ENCODE measurements at regions not wholly inside any gene's neighbourhood (a gene's known extent, or its start where the extent isn't known, plus 50 kb on each side); places are given as distances from the start of the nearest gene placed in this dataset.

DNA sequence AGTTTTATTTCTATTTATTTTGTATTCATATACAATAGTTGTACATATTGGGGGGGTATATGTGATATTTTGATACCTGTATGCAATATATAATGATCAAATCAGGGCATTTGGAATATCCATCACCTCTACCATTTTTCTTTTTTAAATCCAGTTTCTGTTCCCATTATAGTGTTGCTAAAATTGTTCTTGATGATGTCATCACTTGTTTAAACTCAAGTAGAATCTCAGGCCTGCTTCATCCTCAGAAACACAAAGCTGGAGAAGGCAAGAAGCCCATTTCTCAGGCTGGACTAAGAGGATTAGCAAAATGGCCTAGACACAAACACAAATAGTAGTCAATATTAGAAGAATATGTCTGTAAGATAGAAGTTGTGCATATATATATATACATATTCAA lies 747.1 kb upstream of the ACVR2A start:
- DNase-seq: no peak

DNA sequence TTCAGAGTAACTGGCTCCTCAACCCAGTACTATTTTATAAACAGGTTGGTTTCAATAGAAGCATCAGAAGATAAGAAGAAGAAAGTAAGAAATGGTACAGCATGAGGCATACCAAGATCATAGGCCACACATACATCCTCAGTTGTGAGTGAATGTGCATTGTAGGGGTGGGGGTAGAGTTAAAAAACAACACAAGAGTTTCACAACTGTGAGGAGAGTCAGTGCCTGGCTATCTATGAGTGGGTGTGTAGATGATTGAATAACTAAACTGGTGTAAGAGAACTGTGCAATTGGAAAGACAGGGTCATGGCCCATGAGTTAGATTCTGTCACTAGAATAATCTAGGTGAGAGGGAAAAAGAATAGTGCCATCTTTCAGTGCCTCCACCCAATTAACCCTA lies 748.2 kb upstream of the ACVR2A start:
- DNase-seq: no peak

DNA sequence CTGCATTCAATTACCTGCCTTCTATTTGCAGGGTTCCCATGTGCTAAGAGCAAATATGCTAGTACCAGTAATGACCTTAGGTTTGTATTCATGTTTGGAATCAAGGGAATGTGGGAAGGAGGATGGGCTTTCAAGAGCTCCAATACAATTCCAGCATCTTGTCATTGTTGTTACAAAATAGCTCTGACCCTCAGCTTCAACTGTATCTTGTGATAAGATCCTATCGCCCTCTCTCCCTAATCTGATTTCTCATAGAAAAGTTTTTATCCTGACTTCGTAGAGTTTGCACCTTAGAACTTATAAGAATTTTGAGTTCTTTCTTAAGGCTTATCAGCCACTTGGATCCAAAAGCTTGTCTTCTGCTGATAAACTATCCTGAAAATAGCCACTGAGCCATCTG lies 749.5 kb upstream of the ACVR2A start:
- DNase-seq: no peak

DNA sequence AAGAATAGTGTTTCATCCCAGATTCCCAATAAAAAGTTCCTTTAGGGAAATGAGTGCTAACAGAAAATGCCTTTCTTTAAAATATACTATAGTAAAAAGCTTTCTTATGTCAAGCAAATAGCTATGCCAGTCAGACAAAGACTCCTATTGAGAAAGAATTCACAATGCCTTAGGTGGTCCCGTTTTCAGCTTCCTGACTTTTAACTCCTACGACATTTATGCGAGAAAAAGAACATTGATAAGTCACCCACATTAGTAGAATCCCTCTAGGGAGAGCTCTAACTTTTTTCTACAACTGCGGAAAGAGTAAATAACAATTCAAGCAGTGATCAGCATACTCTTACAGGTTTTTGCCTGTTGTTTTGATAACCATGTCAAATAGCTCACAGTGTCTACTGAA lies 750.8 kb upstream of the ACVR2A start:
- DNase-seq: no peak

DNA sequence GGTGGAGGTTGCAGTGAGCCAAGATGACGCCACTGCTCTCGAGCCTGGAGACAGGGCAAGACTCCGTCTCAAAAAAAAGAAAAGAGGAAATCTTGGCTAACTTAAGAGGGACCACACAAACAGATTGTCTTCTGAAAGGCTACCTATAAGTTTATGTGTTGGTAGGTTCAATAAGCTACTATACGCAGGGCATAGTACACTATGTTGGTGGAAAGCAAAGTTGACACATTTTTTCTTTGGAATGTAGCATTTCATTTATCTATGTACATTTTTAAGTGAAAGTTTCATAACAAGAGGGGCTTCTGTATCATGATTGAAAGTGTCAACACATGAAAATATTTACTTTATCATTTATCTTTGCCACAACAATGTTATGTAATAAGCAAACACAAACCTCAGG lies 752.6 kb upstream of the ACVR2A start:
- no peak for DNase-seq

DNA sequence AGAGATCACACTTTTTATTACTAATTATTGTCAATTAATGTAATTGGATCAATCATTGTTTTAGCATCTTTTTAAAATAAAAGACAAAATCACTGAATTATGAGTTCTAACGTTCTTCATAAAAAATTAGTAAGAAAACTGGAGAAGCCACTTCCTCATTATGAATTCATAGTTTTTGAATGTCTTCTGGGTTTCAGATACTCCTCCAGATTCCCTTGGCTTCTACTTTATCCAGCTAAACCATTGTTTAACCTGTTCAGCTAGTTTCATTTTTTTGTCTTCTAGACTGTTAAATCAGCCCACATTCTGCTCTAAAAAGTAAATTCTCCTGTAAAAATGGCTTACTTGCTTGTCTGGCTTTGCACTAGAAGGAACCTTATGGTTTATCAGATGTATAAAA lies 753.4 kb upstream of the ACVR2A start:
- DNase-seq: no peak

DNA sequence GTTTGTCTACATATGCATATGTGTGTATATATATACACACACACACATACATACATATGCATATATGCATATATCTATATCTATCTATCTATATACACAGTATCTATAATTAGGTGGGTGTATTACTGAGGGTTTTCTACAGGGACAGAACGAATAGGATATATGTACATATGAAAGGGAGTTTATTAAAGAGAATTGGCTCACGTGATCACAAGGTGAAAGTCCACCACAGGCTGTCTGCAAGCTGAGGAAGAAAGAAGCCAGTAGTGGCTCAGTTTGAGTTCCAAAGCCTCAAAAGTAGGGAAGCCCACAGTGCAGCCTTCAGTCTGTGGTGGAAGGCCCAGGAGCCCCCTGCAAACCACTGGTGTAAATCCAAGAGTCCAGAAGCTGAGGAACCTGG lies 756.0 kb upstream of the ACVR2A start:
- no peak for DNase-seq

DNA sequence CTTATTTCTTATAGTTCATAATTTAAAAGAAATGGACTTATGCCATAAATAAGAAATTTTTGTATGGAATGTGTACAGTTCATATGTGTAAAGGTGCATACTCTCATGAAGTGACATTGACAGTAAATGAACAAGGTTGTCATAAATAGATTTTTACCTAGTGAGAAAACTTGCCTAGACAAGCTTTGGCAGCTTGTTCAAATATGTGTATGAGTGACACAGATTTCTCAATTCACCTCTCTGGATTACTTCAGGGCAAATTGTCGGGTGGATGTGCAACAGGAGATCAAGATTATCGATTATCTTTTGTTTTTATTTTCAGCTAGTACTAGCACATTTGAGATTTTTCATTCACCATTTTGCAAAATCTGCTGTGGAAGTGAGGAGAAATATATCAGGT lies 758.1 kb upstream of the ACVR2A start:
- DNase-seq: no peak

DNA sequence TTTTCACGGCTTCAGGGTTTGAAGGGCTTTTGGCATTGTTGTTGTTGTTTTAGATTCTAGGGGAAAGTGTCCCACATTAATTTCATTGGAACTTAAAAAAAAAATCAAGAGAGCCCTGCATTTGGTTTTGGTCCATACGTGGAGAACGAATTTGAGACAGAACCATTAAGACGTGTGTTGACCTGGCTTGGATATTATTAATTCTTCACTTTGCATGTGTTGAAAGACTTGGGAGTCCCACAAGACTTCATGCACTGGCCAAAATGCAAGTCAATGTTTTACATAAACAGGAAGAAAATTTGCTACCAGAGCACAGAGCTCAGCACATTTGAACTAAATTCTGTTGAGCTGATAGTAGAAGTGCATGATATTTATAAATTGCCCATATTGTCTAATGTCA lies 761.2 kb upstream of the ACVR2A start:
- no peak for DNase-seq

DNA sequence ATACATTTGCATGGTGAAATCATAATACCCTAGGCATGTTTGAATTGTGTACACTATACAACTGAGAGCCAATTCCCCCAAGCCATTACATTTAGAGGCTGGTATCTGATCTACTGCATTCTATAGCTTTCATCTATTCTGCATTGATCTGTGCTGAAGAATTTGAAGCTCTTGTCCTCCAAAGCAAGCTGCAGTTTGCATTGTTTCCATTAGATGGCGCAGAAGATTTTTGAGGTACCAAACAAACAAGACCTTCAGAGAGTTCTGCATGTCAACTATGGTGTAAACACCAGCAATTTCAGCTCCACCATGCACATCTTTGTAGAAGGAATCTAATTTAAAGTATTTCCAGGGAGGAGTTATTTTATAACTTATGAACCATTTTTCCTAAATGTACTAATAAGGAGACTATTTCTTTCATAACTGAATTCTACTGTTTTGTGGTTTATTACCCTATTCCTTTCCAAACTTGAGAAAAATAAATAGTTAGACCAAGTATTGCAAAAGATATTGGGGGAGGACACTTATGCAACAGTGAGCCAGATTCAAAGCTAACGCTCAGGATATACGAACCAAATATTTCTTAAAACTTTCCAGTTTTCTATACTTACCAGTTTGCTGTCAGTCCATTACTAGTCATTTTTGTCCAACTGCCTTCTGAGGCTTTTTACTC lies 761.8 kb upstream of the ACVR2A start:
- DNase-seq: no peak

DNA sequence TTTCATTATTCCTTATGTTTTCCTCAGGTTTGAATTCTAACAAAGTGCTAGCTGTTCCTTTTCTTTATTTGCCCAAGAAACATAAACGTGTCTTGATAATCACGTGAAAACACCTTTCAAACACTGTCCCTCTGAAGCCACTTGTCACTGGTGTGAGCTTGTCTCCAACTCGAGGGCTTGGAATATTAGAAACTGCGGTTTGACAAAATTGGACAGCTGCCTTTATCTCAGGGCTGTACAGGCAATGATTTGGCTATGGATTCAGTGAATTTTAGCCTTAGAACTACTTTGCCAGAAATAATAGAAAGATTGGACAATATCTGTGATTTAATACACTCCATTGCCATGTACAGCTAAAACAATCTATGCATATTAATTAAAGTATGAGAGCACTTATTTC lies 763.0 kb upstream of the ACVR2A start:
- DNase-seq: no peak

DNA sequence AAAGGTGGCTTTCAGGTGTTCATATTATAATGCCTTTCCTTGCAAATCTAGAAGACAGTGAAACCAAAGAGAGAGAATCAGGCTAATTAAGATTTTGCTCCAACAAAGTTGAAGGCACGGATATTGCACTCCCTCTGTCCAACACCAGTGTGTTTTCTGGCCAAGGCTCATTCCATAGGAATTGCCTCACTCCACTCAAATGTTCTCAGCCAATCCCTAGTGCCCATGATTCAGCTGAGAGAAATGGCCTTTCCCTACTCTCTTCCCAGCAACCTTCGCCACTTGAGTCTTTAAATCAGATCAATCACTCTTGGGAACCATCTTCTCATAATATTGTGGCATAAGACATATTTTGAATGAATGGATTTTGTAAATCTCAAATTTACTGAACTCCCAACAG lies 768.2 kb upstream of the ACVR2A start:
- no peak for DNase-seq

DNA sequence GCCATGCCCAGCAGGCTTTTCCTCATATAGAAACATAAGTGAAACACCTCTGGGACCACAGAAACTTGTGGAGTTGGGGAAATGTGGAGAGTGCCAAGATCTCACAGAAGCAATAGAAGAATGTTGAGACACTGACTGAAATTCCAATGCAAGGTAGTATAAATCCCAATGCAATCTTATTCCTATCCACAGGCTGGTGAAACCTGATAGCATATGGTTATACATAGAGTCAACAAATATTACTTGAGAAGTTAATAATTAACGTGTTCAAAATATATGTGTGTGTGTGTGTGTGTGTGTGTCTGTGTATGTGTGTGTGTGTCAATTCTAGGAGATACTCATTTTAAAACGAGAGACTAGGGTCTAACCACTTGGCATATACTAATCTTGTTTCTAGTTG lies 776.8 kb upstream of the ACVR2A start:
- no peak for DNase-seq

DNA sequence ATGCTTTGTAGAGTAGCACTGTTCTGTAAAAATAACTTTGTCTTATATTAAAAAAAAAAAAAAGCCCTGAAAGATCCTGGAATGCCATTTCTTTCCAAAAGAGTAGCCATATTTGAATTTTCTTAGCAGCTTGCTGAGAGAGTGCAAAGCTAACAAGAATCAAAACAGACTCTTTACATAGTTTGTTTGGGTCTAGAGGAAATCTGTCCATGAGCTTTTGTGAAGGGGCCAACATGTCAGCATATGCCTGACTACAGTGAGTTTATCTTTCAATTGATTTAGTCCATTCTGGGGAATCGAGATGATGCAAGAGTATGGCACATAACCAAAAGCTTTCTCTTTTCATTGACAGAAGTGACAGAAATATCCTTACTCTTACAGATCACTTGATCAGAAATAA lies 777.7 kb upstream of the ACVR2A start:
- DNase-seq: no peak

DNA sequence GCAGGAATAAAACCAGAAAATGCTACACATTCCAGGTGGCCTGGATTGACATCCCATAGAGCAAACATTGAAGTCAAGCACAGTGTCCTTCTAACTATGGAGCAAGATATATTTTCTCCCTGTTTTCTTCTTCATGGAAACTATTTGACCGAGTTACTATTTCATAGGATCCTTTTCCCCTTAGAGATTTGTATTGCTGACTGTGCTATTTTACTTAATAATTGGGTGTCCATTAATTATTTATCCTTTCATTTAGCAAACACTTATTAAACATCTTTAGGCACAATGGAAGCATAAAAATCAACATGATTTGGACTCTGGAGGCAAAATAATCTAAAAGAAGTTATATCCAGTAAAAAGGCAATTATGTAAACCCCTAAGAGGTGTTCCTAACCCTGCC lies 782.8 kb upstream of the ACVR2A start:
- no peak for DNase-seq

DNA sequence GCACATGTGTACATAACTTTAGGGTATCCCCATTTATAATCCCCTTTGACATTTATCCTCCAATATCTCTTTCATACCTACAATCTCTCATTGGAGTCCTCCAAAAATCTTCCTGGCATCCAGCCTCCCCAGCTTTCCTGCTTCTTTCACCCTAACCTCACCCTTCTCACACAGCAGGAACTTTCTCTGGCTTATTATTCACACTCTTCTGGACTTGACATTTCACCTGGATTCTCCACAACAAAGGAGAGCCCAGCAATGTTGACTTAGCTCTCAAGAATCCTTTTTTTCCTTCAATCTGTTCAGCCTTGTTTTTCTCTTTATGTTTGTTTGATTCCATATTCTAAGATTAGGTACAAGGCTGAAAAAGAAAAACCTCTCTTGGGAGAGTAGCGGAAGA lies 783.6 kb upstream of the ACVR2A start:
- no peak for DNase-seq

DNA sequence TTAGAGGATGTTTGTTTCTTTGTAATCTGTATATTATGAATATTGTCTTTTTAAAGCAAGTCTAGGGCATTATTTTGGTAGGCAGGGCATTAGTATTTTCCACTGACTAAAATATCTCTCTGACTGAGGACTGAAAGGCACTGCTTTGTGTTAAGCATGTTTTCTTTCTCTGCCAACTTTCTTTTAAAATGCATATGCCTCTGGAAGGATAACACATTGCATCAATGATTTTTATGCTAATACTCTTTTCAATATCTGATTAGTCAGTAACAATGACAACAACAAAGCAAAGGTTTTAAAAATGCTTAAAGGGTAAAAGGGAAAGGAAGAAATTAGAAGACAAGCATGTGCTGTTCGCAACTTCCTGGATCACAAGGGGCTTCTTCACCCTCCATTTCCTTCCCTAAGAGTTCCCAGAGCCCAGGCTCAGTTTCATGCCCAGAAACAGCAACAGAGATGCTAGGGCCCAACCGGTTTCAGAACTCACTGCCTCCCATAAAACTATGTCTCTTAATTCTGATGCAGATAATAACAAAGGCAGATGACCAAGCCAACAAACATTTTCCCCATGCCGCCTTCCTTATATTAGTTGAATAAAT lies 786.8 kb upstream of the ACVR2A start:
- DNase-seq: no peak

DNA sequence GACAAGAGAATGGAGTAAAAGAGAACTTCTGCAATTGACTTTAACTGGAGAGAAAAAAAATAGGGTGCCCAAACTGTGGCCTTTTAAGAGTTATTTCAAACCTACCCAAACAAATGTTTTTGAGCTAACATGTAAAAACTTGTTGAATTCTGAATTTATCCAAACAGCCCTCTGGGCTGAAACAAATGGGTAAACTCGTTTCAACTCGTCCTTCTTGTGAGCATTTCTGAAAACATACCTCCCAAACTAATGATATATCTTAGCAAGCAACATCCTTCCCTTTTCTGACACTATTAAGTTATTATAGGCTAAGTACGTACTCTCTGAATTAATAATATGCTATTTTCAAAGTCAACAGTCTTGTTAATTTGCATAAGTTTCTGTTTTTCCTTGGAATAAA lies 793.0 kb upstream of the ACVR2A start:
- no peak for DNase-seq

DNA sequence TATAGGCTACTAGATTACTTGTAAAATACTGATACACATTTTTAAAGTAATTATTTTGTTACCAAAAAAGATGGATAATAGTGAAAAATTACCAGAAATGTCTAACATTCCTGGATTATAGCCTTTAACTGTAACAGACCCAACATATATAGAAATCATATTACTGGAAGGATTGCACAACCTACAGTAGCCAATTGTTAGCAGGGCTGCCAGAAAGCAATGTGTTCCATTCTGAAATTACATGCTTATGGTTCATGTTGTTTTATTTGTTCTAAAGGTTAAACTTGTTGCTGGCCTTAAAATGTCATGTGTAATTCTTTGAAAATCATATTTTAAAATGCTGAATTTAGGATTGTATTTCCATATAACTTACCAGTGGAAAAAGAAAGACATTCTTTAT lies 793.6 kb upstream of the ACVR2A start:
- no peak for DNase-seq

DNA sequence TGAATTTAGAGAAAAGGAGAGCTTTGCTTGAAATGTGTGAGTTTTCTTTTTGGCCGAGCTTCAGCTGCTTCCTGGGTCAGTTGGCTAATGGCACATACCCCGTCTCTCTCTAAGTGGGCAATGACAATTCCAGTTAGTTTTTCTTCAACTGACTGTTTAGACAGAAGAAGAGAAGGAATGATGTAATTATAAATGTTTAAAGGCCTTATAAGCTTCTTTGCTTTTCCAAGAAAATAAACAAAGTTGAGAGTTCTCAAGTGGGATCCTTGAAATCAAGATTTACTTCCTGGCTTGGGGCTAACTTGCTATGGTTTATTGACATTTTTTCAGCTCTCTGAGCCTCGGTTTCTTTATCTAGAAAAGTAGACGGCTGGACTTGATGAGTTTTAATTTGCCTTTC lies 794.9 kb upstream of the ACVR2A start:
- no peak for DNase-seq

DNA sequence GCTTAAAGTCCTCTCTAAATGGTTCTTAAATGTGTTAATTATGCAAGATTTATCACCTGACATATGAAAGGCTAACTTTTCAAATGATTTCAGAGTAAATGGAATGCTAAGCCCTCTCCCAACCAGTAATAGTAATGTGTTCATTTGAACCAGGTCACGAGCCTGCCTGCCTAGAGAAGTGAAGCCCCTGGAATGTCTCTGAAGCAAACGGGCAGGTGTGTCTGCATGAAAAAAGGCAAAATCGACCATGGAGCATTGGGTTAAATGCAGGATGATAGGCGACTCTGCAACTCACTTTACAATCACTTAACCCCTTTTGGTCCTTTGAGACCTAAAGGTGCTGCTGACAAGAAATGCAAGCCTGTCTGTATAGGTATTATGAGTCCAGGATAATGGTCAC lies 798.4 kb upstream of the ACVR2A start:
- no peak for DNase-seq

DNA sequence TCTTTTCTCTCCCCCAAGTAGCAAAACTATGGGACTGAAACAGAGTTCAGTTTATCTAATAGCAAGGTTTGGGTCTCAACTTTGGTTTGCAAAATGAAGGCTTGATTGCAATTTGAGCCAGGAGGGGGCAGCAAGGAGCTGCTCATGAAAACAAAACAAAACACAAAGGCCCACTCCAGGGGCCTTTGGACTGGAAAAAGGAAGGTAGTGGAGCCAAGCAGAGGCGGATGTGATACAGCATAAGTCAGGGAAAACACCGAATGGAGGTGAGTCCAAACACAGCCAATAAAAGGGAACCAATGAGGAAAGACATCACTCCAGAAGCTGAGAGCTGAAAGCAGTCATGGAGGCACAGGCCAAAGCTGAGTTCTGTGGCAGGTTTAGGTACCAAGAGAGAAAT lies 799.7 kb upstream of the ACVR2A start:
- DNase-seq: no peak

DNA sequence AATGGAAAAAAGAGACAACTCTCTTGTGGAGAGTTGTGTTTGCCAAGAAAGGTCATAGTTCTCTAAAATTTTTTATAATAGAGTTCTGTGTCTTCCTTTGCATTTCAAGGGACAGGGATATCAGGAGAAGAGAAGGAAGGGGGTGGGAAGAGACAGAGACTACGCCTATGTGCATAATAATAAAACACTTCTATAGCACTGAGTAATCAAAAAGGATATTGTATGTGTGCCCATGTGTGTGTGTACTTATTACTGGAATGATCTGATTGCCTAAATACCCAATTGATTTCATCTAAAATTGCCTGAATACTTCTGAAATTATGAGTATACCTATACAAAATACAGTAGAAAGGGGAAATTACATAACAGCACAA lies 803.7 kb upstream of the ACVR2A start:
- no peak for DNase-seq

DNA sequence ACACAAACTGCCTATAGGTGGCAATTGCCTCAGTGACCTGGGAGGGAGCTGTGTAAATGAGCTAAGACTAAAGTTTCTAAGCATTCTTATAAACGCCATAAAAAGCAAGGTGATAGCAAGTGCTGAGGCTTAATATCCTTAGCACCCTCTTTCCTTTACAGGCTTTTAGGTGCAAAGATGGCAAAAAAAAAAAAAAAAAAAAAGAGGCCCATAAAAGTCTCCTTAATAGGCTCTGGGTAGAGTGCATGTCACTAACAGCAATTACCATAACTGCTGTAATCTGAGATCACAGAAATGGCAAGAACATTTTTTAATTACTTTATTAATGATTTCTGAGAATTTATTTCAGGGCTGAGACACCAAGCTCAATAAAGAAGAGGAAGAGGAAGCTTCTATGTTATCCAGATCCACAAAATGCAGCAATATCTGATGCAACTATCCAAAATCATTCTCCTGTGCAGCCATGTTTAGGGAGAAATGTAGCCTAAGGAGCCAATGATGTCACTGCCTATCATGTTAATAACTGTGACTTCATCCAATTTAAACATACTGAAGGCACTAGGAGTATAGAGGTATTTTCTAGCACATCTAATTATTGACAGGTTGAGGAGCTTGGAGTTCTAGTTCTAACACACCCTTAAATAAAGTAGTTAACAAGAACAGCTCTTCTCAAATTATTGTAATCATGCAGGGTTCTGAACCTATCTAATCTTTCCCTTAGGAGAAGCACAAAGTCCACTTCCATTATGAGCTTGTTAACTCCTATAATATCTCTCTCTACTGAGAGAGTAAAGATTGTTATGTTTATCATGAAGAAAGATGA lies 804.3 kb upstream of the ACVR2A start:
- DNase-seq: no peak

DNA sequence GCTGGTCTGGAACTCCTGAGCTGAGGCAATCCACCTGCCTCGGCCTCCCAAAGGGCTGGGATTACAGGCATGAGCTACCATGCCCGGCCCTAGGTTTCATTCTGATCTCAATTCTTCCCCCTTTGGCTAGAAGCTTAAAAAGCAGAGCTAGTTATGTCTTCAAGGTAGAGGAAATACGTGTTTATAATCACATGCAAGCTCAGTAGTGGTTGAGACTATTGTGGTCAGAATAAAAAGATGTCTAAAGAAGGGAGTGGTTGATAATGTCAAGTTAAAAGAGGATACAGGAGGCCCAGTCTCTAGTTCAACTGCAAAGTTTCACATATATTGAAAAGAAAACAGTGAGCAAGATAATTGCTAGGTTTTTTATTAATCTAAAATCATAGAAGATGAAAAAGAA lies 807.8 kb upstream of the ACVR2A start:
- DNase-seq: no peak

All from GF-D8 (cell line).